SIG-M5 treated with dmso at 0.1 percent for 504 hours (cell line): ENCODE measurements at regions not wholly inside any gene's neighbourhood (a gene's known extent, or its start where the extent isn't known, plus 50 kb on each side); places are given as distances from the start of the nearest gene placed in this dataset.

Experiments used
- DNase-seq: peaks from one replicate; lab custom pipeline; 2025; ENCODE audit not compliant: unreplicated experiment; lab: John Stamatoyannopoulos, UW

DNA sequence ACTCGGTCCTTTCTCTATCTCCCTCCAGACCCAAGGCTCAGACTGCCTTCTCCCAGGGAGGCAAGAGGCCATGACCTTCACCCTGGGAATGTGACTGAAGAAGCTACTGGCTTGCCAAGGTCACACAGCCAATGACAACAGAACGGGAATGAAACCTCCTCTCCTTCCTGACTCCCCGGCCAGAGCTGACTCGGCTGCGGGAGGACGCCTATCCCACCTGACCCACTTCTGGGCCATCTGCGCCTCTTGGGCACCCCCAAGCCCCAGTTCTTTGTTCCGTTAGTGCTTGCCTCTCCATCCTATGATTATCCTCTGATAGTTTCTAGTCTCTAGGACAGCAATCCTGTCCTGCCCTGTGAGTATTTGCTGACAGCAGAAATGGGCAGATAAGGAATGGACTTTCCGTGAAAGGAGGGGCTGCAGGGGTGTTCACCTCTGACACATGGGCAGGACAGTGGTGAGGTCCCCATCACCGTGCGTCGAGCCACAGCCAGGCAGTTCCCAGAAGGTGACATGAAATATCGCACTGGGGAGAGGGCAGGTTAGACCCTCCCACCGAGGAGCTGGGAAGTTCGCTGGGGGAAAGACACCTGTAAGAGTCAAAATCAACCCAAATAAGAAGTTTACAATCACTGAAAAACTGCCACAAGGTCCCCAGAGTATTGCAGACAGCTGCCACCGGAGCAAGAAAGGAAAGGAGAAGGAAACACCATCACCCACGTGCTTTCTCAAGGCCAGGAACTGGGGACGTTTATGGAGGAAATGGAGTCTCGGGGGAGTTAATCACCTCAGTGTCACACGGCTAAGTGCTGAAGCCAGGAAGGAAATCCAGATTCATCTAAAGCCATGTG, 63.0 kb downstream of the INSIG1 start:
- no peak for DNase-seq

DNA sequence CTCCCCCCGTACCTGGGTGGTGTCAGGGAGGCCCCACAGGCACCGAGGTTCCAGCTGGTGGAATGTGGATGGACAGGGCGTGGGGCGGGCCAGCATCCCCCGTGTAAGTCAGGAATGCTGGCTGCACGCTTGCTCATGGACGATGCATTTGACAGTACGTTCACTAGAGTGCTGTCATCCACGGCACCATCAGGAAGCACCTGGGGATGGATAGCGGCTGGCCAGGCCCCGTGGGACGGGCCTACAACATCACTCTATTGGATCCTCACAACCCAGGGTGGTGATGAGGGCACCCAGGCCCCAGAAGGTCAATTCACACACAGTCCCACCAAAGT, 63.6 kb downstream of the INSIG1 start:
- DNase-seq: no peak

DNA sequence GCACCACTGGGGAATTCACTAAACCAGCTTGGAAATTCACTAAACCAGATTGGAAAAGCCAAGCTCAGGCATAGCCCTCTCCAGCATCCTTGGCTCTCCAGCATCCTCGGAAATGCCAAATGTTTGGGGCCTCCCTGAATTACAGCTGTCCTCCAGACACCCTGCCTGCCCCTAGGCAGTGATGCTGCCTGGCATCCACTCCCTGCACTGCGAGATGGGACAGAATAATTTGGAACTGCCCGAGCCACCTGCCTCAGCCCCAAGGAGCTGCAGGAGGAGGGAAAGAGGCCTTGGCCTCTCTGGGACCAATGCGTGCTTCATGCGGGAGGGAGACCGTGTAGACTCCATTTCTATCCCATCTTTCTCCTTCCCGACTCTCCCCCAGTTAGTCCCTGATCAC, 64.3 kb downstream of the INSIG1 start:
- DNase-seq: no peak

DNA sequence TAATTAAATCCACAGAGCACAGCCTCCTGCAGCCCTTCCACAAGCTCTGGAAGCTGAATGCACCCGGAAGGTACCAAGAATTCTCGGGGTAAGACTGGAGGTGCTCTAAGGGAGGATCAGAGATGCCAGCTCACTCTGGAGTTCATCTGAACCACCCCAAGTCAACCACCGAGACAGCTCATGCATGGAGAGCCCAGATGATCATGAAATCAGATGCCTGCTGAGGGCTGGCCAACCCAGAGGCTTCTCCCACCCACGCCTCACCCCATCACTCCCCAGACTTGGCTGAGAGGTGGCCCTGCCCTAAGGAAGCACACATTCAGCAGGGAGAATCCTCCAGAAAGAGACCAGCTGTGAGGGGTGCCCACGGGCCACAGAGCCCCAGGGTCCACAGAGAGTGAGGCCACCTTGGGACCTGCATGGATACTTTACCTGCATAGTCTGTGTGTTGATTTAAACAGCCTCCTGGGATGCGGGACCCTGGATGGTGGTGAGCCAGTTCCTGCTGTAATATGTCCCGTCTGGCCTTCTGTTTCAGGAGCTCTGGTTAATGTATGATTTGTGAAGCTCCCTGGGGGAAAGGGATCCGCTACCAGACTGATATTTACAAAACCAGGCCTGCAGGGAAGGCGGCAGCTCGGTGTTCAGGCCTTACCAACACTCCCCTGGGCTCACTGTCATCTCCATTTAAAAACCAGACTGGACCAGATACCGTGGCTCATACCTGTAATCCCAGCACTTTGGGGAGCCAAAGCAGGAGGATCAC, 64.9 kb downstream of the INSIG1 start:
- no peak for DNase-seq

DNA sequence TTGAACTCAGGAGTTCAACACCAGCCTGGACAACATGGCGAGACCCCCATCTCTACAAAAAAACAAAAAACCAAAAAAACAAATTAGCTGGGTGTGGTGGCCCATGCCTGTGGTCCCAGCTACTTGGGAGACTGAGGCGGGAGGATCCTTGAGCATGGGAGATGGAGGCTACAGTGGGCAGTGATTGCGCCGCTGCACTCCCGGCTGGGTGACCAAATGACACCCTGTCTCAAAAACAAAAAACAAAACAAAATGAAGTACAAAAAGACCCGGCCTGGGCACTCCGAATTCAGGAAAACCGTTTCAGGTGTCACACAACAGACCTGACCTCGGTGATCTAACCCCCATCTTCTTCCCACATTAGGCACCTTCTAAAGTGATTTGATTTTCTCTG, 65.5 kb downstream of the INSIG1 start:
- DNase-seq: no peak

DNA sequence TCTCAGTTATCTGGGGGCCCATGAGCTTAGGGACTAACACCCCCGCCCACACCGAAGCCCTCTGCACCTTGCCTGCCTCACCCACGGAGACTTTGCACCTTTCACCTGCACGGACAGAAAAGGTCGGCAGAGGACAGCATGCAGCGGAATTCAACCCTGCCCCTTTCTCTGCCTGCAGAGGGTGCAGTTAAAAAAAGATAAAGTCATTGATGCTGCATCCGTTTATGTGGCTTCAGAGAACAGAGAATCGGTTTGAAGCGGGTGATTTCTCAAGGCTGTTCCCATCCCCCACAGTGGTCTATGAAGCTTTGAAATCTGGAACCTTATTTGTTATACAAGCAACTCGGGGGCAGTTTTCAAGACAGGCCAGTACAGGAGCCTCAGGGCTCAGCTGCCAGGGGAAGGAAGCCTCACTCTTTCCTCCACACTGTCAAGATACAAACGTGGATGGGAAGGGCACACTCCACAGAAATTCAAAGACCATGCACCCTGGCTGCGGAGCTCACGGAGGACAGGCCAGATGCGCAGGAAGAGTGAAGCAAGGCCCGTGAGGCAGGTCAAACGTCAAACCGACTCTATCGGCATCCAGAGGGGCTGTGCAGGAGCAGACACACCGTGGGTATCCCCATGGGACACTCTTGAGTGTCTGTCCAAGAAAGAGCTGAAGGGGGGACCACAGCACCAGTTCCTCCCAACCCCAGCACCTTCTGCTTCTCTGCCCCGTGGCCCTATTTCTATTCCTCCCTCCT, 66.3 kb downstream of the INSIG1 start:
- peak; percentile 76 for DNase-seq

DNA sequence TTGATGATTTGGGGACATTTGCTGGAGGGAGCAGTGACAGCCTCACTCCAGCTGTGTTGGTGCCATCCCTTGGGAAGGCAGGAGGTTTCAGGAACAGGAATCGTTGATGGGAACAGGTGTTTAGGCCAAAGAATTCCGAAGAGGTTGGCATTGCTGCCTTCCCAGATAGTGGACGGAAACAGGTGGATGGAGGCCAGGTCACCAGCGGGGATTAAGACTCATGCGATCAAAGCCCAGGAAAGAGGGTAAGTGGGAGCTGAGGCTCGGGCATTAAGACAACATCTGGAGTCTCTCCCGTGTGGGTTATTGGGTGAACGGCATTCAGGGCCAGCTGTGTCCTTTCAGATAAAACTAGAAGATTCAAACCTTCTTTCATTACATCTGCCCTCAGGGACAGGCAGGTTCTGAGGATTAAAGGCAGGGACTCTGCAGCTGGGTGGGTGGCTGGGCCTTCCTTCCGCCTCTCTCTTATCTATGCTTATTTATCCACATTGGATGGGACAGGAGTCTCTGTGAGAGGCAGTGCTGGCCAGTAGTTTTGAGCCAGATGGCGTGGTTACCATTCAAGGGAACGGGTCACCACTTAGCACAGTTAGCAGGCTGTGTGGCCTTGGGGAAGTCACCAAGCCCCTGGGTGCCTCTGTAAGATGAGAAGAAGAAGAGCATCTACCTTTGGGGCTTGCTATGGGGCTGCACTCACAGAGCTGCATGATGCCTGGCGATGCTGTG, 67.6 kb downstream of the INSIG1 start:
- DNase-seq: no peak

DNA sequence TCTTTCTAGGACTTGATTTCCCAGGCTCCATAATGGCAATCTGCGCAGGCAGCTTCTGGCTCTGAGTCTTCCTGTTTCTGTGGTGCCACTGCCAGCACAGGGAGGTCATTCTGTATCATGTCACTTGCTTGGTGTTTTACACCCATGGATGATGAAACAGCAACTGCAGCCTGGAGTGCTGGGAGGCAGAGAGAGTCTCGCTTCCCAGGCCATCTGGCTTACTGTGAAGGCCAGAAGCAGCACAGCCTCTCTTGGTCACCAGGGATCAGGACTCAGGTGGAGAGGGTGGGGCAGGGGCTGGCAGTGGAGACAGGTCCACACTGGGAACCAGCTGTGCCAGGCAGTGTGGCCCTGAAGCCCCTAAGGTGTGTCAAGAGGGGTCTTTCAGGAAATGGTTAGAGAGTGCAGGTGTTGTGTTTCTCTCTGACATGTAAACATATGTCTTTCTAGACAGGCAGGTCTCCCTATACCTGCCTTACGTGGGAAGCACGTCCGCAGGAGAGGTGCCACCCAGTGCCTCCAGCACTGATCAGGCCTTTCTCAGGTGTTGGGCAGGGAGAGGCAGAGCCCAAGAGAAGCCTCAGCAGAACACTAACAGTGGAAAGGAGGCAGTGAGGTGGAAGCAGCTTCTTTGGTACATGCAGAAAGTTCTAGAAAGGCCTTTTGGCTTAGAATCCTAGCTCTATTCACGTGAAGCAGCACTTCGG, 71.4 kb downstream of the INSIG1 start:
- DNase-seq: peak; percentile 59

DNA sequence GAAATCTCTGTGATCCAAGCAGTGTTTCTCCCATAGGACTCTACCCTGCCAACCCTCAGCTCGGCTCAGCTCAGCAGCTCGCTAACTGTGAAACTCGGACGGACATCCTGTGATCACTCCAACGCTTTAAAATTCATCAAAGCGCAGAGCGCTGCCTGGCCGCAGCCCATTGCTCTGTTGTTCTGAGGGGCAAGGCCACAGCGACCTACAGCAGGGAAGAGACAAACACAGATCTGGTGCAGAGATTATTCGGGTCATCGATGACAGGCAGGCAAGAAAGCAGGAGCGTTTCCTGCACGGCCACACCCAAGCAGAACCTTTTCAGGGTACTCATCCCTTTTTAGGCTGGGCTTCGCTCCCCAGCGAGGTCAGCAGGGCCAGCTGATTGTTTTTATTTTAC, 72.1 kb downstream of the INSIG1 start:
- DNase-seq: no peak

DNA sequence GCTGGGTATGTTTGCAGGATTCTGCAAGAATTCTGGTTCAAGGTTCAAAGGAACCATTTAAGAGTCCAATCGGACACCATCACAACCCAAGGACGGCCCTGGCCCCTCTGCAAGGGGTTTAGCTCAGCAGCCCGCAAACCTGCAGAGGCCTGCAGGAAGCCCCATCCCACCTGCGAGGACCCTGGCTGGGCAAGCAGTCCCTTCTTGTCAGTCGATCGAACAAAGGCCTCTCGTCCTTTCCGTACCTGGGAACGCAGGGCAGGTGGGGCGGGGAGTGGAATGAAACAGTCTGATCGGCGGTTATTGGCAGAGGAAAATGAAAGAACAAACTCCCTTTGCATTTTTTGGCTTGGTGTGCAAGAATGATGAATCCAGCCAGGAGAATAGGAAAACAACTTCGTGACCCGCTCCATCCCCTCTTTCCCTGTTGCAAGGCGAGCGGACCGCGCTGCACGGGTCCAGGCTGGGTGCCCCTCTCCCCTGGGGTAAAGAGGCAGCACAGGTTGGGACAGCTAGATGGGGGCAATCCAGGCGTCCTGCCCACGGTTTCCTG, 73.7 kb downstream of the INSIG1 start:
- no peak for DNase-seq

DNA sequence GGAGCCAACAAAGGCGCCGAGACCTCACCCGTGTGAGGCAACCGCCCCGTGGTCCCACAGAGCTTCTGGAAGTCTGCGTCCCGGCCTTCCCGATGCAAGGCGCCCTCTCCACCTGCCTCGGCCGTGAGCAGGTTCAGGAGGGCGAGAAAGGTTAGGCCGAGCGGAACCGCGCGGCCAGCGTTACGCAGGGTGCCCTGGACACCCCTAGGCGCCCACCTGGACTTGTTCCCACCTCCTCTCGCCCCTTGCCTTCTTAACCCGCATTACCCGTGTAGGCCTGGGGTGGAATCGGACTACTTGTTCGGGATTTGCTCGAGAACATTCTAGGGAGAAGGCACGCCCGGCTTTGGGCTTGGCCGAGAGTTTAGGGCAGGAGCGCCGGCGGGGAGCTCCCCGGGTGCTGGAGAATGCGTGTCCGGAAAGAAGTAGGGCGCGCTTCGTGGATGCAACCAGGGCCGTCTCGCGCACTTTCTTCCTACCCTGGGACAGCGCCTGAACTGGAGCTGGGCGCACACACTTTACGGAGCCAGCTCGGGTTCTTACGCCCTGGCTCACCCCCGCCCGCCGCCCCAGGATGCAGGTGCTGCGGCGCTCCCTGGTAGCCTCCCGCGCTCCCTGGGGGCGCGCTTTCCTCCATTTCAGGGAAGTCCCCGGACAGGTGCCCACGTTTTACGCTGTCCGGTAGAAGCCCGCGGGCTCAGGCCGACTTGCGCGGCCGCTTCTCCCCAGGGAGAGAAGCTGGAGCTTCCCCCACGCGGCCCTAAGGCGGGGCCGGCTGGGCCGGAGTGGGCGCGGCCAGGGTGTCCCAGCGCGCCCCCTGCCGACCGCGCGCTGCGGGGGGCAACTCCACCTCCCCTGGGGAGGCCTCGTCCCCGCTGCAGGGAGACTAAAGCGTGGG, 74.5 kb downstream of the INSIG1 start:
- peak; percentile 41 for DNase-seq

DNA sequence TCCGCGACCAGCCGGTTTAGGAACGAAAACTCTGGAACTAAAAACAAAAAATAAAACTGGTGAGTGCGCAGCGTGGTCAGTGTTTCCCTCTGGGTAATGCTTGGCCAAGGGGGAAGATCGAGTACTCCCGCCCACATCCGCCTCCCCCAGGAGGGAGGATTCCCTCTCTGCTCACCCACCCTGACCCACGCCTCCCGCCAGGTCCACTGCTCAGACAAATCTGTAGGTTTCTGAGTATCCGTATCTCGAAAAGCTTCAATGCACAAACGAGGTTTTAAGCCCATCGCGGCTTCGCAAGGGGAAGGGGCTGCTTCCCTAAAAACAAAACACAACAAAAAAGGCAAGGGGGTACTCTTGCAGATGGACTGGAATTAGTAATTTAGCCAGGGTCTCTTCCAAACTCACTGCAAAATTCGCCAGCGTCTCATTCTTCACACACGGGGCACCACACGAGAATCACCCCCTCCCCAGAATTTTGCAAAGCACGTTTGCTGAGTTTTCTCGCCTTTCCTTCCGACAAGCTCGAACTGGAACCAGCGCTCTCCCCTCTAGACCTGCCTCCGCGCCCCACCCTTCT, 75.2 kb downstream of the INSIG1 start:
- DNase-seq: no peak

DNA sequence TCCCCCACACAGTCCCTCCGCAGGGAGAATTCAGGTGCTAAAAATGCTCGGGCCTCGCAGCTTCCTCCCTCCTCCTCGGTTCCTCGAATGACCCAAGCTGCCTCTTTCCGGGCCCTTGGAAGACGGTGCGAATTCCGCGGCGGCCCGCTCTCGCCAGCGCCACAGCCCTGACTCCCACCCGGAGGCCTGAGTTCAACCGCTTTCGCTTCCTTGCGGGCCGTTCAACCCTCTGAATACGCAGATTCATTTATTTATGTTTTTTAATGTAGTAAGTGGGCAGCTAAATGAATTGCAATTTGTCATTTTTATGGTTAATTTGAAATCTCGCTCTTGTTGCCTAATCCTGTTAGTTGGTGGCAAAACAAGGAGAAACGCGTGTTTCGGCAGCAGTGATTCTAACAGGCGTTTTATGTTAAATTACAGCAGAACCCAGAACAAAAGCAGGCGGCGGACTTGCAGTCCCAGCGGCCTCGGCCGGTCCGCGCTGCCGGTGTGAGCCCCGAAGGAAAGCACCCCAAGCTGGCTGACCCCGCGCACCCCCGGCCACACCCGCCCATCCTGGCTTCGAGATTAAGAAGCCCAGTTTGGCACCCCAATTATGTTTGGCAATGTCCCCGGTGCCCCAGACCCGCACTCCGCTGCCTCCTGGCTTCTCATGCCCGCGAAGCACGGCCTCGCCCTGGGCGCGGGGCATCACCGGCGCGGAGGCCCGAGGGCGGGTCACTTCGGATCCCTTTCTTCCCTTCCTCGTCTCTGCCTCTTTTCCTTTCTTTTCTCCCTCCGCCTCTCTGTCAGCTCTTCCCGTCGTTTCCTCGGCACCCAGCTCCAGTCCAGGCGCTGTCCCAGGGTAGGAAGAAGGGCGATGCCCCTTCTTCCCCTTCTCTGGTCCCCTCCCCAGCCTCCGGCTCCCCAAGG, 75.9 kb downstream of the INSIG1 start:
- no peak for DNase-seq

DNA sequence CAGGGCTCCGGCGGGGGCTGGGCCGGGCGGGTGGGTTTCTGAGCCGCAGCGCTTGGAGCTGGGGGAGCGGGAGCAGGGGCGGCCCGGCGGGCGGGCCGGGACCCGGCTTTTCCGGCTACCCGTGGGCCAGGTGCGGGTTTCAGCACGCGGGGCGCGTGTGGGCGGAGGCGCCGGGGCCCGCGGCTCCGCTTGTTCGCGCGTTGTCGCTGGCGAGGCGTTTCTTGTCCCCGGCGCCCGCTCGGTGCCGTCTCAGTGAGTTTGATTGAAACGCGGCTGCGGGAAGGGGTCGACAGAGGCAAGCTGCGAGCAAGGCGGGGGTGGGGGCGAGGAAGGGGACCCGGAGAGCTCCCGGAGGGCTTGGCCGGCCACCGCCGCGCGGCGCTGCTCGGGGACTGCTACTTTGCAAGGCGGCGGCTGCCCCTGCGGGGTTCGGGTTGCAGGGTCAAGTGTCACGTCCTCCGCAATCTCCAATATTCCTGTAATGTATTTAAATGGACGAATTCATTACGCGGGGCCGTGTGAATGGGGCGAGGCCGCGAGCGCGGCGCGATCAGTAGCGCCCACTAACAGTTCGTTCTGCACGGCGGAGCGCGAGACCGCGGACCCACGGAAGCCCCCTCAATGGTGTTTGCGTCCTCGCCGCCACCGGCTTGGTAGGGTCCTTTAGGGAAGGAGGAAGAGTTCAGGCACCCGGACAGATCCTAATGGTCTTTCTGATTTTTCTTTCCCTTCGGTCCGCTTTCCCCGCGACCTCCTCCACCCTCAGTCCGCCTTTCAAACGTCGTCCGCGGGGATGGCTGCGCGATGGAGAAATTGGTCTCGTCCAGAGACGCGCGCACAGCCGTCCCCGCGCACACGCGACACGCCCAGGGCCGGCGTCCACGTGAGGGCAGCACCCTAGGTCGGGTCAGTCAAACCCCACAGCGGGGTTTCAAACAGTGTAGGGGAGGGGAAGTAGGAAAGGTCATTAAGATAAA, 76.9 kb downstream of the INSIG1 start:
- DNase-seq: no peak

DNA sequence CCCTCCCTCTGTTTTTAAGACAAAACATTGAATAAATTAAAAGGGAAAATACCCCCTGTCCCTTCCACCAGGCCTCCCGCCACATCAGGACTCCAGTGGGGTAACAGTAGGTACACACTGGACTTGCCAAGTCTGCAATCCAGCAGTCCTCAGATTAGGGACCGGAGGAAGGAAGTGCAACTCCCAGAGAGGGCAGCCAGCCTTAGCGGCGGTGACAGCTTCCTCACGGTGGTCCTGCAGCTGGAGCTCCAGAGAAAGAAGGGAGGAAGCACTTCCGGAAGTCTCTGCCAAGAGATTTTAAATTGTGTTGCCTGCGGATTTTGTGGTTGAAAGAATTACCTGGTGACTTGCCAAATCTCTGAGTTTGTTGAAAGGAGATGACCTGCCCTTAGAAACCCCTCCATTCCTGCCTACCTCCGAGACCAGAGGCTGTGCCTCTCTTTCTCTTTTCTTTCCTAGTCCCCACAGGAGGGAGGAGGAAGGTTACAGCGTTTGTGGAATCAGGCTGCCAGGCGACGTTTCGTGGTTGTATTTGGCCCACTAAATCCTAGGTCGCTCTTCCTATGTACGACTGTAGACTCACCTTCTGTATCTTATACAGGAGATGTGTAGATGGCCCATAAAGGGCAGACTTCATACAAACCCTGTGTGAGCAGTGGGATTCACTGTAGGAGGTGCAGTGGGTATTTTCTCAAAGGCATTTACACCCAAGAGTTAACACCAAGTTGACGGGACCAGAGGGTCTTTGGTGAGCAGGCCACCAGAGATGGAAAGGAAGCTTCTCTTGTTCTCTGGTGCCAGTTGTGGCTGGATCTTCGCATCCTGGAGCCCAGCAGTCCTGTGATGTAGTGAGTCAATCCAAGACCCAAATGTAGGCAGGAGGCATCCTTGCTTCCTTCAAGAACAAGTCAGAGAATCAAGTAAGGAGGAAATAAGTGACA, 77.9 kb downstream of the INSIG1 start:
- peak; percentile 50 for DNase-seq
